ENCODE measurements at regions not wholly inside any gene's neighbourhood (a gene's known extent, or its start where the extent isn't known, plus 50 kb on each side); places are given as distances from the start of the nearest gene placed in this dataset.

GRCh38 chr15:70159713-70160009, 61.9 kb upstream of the TLE3 start:
- Histone ChIP-seq H4K20me1 (ENCODE audit: insufficient read depth, low read length) (no peaks in the 10 kb centered on the region), H3K79me2 (ENCODE audit: insufficient read depth, low read depth, low read length) (no peaks in the 10 kb centered on the region), H3K4me2 (ENCODE audit: low read length) (no peak overlapping the region), H2AFZ (ENCODE audit: low read length) (no peak overlapping the region), H3K4me1 (ENCODE audit: insufficient read depth, low read length, poor library complexity, severe bottlenecking) (no peaks in the 10 kb centered on the region), H3K4me3 (ENCODE audit: low read depth, low read length, poor library complexity, severe bottlenecking) (no peak overlapping the region), H3K9me3 (ENCODE audit: low read length) (no peaks in the 10 kb centered on the region), H3K27ac (ENCODE audit: low read depth, low read length, poor library complexity, severe bottlenecking) (no peak overlapping the region), H3K36me3 (ENCODE audit: insufficient read depth, low read length) (no peaks in the 10 kb centered on the region), H3K9me2 (ENCODE audit: insufficient read depth, low read length) (no peaks in the 10 kb centered on the region)
- ChIA-PET CTCF (ENCODE audit: unreplicated experiment) (no interaction called here), POLR2A (interaction anchor here (0.5 to 0.7 kb wide), 2 partner anchors 363 to 682 kb away, joined by 3 read pairs; no protein-coding TSS in a partner anchor)
- no peak for DNase-seq (ENCODE audit: low spot score)
- BruUV-seq (replicated peaks) = no TSS peak
- TF ChIP-seq CTCF (conservative IDR thresholded peaks at IDR 0.05; ENCODE audit: low read length) (no peak), EZH2phosphoT487 (IDR thresholded peaks at IDR 0.05; ENCODE audit: borderline replicate concordance, low read depth, low read length) (no peak)
- intact Hi-C loops (cut with micrococcal nuclease; ENCODE audit: unreplicated experiment) = no loop called here

GRCh38 chr15:70159001-70159712, 61.4 kb upstream of the TLE3 start:
- H3K79me2 ChIP-seq (ENCODE audit: insufficient read depth, low read depth, low read length) = no peaks in the 10 kb centered on the region
- H3K36me3 ChIP-seq (ENCODE audit: insufficient read depth, low read length) = no peaks in the 10 kb centered on the region
- H3K4me1 ChIP-seq (ENCODE audit: insufficient read depth, low read length, poor library complexity, severe bottlenecking) = no peaks in the 10 kb centered on the region
- H3K9me2 ChIP-seq (ENCODE audit: insufficient read depth, low read length) = no peaks in the 10 kb centered on the region
- BruUV-seq (replicated peaks) = no TSS peak
- no peak overlapping the region for H3K27ac ChIP-seq (ENCODE audit: low read depth, low read length, poor library complexity, severe bottlenecking)
- no peaks in the 10 kb centered on the region for H4K20me1 ChIP-seq (ENCODE audit: insufficient read depth, low read length)
- no peak overlapping the region for H2AFZ ChIP-seq (ENCODE audit: low read length)
- TF ChIP-seq CTCF (conservative IDR thresholded peaks at IDR 0.05; ENCODE audit: low read length) (no peak), EZH2phosphoT487 (IDR thresholded peaks at IDR 0.05; ENCODE audit: borderline replicate concordance, low read depth, low read length) (no peak)
- POLR2A ChIA-PET = interaction anchor here (0.5 kb wide), 1 partner anchor 681 kb away, joined by 3 read pairs; no protein-coding TSS in a partner anchor
- intact Hi-C loops (cut with micrococcal nuclease; ENCODE audit: unreplicated experiment) = no loop called here
- CTCF ChIA-PET (ENCODE audit: unreplicated experiment) = no interaction called here
- H3K4me2 ChIP-seq (ENCODE audit: low read length) = no peak overlapping the region
- no peak for DNase-seq (ENCODE audit: low spot score)
- no peaks in the 10 kb centered on the region for H3K9me3 ChIP-seq (ENCODE audit: low read length)
- H3K4me3 ChIP-seq (ENCODE audit: low read depth, low read length, poor library complexity, severe bottlenecking) = no peak overlapping the region

- TF ChIP-seq EZH2phosphoT487 (IDR thresholded peaks at IDR 0.05; ENCODE audit: borderline replicate concordance, low read depth, low read length) (no peak), CTCF (conservative IDR thresholded peaks at IDR 0.05; ENCODE audit: low read length) (no peak)
- POLR2A ChIA-PET = interaction anchor here (0.6 kb wide), 1 partner anchor 627 kb away, joined by 3 read pairs; no protein-coding TSS in a partner anchor
- no peak overlapping the region for H3K27ac ChIP-seq (ENCODE audit: low read depth, low read length, poor library complexity, severe bottlenecking)
- H3K36me3 ChIP-seq (ENCODE audit: insufficient read depth, low read length) = no peaks in the 10 kb centered on the region
- no peak overlapping the region for H3K4me2 ChIP-seq (ENCODE audit: low read length)
- no peaks in the 10 kb centered on the region for H4K20me1 ChIP-seq (ENCODE audit: insufficient read depth, low read length)
- no peak overlapping the region for H3K4me3 ChIP-seq (ENCODE audit: low read depth, low read length, poor library complexity, severe bottlenecking)
- DNase-seq (ENCODE audit: low spot score) = no peak
- no peaks in the 10 kb centered on the region for H3K9me2 ChIP-seq (ENCODE audit: insufficient read depth, low read length)
- no peak overlapping the region for H2AFZ ChIP-seq (ENCODE audit: low read length)
- H3K9me3 ChIP-seq (ENCODE audit: low read length) = no peaks in the 10 kb centered on the region
- no peaks in the 10 kb centered on the region for H3K4me1 ChIP-seq (ENCODE audit: insufficient read depth, low read length, poor library complexity, severe bottlenecking)
- CTCF ChIA-PET (ENCODE audit: unreplicated experiment) = no interaction called here
- no TSS peak for BruUV-seq (replicated peaks)
- intact Hi-C loops (cut with micrococcal nuclease; ENCODE audit: unreplicated experiment) = no loop called here
- no peaks in the 10 kb centered on the region for H3K79me2 ChIP-seq (ENCODE audit: insufficient read depth, low read depth, low read length)
Observed at GRCh38 chr15:70158309-70159000, 60.7 kb upstream of the TLE3 start.

Data from OCI-LY7 (cell line).